Tibial nerve (tissue), 3 donors: ENCODE measurements at regions not wholly inside any gene's neighbourhood (a gene's known extent, or its start where the extent isn't known, plus 50 kb on each side); places are given as distances from the start of the nearest gene placed in this dataset.

Experiments used
- CTCF ChIP-seq, 5 experiments: fragments of 200-600 bp in 3 of 5; fragments of 450-650 bp in 2 of 5; sonication (generic) in 3 of 5; IDR thresholded peaks; one replicate each; pipeline ENCODE4 v1.5.1; 2016 to 2019; ENCODE audit warnings: antibody characterized with exemption in 5 of 5, mild to moderate bottlenecking in 3 of 5, moderate library complexity in 2 of 5
- POLR2A ChIP-seq, 2 donors: fragments of 450-650 bp; IDR thresholded peaks; one replicate each; pipeline ENCODE4 v1.6.1; 2017; ENCODE audit warnings: antibody characterized with exemption in 2 of 2, mild to moderate bottlenecking in 2 of 2, moderate library complexity in 2 of 2

GRCh38 chr2:207438414-207439126, 91.2 kb upstream of the CREB1 start:
- no peak for TF ChIP-seq CTCF (IDR thresholded peaks at IDR 0.05)
- TF ChIP-seq POLR2A (IDR thresholded peaks at IDR 0.05): no peak
